ENCODE measurements at regions not wholly inside any gene's neighbourhood (a gene's known extent, or its start where the extent isn't known, plus 50 kb on each side); places are given as distances from the start of the nearest gene placed in this dataset.

- TF ChIP-seq ZBTB40 (IDR thresholded peaks at IDR 0.05; ENCODE audit: borderline replicate concordance) = no peak
- TF ChIP-seq MTA3 (IDR thresholded peaks at IDR 0.05; ENCODE audit: borderline replicate concordance, low read length) = no peak
- TF ChIP-seq NFIC (IDR thresholded peaks at IDR 0.05; ENCODE audit: low read depth, low read length) = no peak
- no peak for TF ChIP-seq ZBTB33 (IDR thresholded peaks at IDR 0.05)
- no peak for TF ChIP-seq CEBPZ (IDR thresholded peaks at IDR 0.05; ENCODE audit: low read depth, low read length)
- no peak for TF ChIP-seq POLR2A (IDR thresholded peaks at IDR 0.05; ENCODE audit: low read depth, low read length)
- no peak for TF ChIP-seq YBX1 (IDR thresholded peaks at IDR 0.05)
- TF ChIP-seq MEF2A (IDR thresholded peaks at IDR 0.05; ENCODE audit: insufficient read depth, low read depth, low read length) = no peak
- no peak for TF ChIP-seq STAT1 (conservative IDR thresholded peaks at IDR 0.05)
These were observed 52.9 kb upstream of the PRRC2C start (continued) for GRCh38 chr1:171432473-171432872.

All from GM12878 (cell line).